ENCODE measurements at regions not wholly inside any gene's neighbourhood (a gene's known extent, or its start where the extent isn't known, plus 50 kb on each side); places are given as distances from the start of the nearest gene placed in this dataset.
"Not testable (repeated sequence)": the region's sequence is repeated elsewhere in the genome, so short reads cannot be mapped to it uniquely, and the experiment has no call there.

DNA sequence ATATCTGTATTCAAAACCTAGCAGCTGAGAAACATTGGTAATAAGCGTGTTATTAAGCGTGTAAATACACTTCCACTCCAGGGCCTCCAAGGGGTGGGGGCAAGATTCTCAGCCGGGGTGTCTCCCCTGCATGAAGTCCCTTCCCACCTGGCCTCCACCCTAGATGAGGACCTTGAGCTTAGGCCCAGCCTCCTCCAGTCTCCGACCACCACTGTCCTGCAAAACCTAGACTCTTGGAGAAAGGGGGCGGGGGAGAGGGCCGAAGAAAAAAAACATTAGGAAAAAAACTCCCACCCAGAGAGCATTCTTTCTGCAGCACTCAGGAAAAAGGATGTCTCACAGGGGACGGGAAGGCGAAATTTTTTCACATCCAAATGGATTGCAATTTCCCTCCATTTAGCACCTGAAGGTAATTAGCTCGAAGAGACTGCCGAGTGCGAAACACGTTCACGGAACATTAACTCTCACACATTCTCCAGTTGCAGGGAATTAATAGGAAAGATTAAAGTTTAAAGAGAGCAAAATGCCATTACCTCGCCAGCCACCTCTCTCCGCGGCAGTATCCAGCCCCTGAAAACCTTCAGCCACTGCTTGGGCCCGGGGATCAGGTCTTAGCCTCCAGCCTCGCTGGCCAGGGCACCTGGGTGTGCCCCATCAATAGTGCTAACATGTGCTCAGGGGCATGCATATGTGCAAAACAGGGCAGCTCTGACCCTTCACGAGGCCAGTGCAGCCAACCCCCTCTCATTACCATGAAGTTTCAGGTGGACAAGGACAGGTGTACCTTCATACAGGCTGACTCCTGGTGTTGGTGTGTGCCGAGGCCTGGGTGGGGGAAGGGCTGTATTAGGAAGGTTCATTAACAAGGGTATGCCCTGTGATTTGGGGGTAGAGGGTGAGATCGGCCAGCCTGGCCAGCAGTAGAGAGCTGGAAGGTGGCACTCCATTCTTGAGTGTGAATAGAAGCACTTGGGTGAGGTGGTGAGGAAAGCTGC, 77.2 kb downstream of the HIF1AN start:
- DNase-seq, result no peak

DNA sequence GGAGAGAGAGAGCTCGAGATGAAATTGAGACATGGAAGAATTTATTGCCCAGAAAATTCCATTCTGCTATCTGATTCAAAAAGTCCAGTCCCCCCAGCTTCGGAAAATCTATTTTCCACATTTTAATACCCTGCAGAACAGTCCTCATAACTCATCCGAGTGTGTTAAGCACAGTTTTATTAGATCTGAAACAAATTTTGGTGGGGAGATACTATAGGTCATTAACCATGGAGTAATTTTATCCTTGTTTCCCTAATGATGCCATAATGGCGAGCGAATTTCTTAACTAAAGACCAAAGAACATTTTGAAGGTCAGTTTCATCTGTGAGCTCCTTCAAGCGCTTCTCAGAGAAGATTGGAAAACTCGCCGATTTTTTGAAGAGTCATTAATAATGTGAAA, 78.1 kb downstream of the HIF1AN start:
- DNase-seq, result no peak

DNA sequence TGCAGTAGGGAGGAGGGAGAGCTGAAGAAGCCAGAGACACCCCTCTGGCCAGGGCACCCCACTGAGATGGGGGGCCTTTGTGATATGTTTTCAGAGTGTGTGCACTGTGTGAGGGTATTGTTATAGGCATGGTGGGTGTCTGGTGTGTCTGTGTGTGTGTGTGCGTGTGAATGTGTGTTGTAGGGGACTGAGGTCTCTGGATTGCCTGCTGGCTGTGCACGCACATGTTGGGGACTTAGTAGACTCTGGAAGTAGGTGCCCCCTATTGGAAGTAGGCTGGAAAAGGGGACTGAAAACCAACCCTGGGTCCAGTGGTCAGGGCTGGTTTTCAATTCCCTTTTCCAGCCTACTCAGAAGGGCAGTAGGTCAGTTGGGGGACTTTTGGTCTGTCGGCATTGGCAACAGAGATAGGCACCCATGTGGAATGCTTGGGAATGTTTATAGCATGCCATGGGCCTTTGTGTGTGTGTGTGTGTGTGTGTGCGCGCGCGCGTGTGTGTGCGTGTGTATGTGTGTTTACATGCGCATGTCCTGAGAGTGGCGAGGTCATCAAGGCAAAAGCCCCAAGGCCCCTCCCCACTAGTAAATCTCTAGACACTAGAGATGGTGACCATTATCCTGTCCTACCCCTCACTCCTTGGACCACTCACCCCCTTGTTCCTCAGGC, 78.8 kb downstream of the HIF1AN start:
- no peak for DNase-seq

DNA sequence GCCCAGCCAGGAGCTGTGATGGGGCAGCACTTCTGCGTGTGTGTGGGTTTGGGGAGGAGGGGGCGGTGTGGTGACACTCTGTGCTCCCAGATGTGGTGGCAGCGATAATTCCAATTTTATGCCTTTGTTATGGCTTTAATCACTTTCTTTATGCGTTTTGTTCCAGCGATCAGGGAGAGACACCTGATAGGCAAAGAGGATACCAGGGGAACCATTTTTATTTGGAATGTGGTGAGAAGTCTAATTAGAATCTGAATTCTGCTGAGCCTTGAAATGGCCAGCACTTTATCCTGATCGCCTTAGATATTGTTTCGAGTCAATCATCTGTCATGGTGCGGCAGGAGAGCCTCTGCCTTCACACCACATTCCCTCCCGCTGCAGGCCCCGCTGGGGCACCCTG, 79.5 kb downstream of the HIF1AN start:
- DNase-seq, result no peak

DNA sequence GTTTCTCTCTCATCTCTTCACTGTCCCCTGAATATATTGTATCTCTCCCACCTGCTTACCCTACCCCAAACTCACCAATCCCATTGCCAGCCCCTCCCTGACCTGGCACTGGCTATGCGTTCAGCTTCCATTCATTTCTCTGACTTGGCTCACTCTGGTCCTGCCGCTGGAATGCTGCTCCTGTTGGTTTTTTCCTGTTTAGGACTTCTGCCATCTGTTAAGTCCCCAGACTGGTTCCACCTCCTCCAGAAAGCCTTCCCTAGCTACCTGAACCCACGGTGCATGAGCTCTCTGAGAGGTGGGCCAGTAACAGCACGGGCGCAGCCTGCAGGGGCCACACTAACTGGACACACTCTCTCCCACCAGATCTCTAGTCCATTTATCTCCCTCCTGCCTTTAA, 80.2 kb downstream of the HIF1AN start:
- no peak for DNase-seq

DNA sequence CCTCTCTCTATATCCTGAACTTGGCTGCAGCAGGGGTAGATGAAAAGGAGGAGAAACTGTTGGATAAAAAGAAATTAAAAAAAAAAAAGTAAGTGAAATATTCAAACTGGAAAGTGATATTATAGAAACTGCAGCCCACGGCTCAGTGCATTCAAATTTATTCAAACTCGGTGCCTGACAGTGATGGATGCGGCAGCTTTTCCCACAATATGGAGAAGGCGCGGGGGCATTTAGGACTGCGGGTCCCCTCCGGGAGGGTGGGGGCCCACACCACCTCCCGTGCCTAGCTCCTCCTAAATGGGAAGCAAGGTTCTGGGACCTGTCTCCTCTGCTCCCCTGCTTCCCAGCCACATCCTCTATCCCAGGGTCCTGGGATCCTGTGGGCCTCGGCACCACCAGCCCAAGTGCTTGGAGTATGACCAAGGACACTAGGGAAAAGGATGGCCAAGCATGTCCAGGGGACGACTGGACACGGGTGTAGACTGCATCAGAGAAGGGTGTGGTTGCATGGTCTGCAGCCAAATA, 82.4 kb downstream of the HIF1AN start:
- DNase-seq, result no peak

DNA sequence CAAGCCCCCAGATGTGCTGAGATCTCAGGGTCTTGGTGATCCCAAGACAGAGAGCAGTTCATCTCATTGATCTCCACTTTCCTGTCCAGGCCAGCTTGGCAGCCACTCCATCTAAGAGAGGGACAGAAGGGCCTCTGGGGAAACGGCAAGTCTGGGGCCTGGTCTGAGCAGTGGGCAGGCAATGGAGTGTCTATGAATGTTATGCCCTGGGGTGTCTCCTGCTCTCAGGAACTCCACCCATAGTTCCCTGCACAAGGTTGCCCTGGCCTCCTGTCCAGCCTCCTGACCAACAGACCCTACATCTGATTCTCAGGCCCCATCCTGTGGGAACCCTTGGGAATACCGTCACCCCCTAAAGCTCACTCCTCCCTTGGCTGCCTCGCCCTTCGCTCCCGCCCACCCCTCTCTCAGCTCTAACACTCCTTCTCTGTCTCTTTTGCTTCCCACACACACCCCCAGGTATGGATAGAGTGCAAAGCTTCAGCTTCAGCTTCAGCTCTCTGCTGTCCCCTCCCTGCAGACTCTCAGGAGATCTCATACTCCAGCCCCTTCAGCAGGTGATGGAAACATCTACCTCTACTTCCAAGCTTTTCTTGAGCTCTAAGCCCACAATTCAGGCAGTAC, 83.0 kb downstream of the HIF1AN start:
- DNase-seq, result no peak

DNA sequence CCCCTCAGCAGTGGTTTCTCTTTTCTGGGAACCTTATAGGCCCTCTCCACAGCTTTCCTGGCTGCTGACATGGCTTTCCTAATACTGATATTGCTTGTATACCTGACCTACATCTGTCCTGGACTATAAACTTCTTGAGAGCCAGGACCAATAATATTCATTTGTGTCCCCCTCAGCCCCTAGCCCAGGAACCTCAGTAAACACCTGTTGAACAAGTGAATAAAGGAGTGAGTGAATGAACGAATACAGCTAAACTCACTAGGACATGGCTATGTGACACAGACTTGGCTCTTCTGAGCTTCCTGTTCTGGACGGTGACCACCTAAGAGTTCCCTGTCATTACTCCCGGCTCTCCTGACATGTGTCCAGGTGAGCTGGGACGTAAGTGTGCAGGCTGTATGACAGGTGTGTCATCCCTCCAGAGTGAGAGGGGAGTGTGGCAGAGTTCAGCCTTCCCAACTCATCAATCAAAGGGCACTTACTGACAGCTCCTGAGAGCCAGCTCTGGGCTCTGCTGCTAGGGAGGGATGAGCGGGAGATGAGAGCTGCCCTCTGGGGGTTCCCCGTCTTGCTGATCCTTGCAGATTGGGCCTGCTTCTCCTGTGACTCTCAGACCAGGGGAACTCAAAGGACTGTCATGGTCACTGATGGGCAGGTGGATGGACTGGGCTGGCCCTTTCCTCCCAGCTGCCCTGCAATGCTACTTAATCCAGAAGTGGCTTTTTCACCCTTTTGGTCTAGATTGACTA, 84.5 kb downstream of the HIF1AN start:
- no peak for DNase-seq

DNA sequence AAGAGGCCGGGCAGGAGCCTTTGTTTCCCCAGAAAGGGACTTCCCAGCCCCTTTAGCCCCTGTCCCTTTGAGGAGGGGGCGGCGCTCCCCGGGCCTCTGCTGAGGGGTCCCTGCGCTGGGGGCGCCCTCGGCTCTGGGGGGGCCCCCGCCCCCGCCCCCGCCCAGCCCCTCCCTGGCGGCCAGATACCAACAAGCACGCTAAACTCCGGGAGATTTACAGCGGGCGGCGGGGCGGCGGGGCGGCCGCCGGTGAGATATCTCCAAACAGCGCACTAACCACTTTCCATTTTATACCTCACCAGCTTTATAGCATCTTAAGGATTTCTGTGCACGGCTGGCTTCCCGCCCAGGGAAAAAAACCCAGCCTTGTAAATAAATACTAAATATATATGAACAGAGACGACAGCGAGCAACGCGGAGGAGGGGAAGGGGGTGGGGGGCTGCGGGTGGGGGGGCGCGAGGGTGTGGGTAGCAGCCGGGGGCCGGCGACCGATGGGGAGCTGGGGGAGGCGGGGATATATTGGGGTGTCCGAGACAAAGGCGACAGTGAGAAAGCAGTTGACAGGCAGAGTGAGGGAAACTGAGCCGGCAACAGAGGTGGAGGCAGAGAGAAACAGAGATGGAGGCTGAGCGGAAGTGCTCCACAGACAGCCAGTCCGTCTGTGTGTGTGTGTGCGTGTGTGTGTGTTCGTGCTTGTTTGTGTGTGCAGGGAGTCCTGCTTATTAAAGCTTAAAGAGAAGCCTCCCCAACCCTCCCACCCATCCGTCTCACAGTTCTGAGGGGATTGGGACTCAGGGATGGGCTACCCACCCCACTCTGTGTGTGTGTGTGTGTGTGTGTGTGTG, 85.8 kb downstream of the HIF1AN start:
- peak; percentile 49 to 52 for DNase-seq

DNA sequence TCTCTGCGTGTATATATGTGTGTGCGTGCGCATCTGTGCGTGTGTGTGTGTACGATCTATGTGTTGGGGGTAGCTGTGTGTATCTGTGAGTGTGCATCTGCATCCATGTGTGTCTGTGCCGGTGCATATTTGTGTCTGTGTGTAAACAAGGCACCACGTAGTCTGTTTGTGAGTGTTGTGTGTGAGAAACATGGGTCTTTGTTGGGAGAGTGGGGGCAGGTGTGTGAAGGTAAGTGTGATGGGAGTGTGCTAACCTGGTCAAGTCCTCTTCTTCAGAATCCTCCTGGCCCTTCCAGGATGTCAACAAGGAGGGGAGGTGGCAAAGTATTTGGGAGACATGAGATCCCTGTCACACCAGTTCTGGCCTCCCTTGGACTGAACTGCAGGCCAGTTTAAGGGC, 87.2 kb downstream of the HIF1AN start:
- no peak for DNase-seq

DNA sequence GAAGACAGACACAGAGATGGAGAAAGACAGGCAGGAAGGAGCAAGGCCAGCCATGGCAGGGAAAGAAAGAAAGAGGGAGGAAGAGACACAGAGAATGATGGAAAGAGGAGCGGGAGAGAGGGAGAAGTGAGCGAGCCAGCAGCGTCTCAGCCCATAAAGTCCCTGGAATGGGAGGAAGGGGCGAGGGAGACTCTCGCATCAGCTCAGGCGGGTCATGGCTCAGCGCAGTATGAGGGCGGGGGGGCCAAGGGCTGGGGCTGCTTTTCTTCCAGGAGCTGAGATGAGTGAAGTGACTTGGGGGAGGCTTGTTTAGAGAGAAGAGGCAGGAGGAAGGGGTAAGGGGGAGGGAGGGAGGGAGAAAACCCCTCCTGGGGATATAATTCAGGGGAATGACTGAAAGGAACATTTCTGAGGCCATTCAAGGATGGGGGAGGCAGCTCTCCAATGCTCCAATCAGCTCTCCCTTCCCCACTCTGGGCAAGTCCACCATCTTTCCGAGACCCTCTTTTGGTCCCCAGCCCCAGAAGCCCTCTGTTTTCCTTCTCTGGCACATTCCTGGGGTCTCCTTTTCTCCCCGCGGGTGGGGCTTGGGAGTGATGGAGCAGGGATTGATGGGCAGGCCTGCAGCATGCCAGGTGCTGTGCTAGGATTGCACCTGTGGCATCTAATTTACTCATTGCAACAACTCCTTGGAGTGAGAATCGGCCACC, 87.9 kb downstream of the HIF1AN start:
- DNase-seq, result no peak

DNA sequence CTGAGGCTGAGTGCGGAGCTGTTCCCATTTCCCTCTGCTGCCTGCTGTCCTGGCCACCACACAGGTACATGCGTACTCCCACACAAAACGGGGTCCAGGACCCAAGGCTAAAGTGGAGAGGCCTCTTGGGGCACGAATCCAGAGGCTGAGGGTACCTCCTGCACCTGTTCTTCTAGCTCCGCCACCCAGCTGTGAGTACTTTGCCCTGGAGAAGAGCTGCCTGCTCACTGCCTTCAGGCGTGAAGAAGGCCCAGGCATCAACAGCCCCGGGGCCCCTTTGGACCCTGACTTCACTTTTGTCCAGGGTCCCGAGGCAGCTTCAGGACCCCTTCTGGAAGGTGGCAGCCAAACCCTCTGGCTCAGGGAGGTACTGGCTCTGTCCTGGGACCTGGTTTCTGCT, 88.6 kb downstream of the HIF1AN start:
- DNase-seq, result no peak

DNA sequence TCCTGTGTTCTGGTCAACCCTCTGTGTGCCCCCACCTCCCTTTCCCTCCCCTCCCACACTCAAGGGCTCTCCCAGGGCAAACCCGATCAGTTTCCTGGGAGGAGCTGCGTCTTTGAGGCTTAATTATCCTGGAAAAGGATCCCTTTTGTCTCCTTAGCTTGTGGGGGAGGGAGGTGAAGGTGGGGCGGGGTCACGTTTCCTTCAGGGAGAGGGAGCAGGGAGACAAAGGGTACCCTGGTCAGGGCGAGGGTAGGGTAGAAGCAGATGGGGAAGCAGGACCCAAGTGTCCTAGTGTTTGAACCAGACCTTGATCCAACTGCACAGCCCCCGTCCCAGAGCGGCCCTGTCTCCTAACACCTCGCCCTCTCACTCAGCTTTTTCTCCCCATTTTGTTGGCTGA, 90.1 kb downstream of the HIF1AN start:
- no peak for DNase-seq

DNA sequence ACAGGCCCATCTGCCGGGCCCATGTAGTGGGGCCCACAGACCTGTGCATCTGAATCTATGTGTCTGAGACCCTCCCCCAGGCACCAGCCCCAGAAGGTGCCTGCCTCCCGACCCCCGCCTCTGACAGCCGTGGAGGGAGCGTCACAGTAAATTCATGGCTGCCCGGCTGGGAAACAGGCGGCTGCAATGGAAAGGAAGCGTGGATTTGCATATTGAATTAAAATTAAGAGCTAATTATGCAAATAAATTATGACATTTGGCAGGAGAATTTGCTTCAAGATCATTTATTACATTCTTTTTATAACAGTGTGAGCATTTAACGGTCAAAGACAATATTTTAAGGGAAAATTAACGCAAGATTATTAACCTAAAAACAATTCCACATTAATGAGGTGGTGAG, 92.3 kb downstream of the HIF1AN start:
- no peak for DNase-seq

DNA sequence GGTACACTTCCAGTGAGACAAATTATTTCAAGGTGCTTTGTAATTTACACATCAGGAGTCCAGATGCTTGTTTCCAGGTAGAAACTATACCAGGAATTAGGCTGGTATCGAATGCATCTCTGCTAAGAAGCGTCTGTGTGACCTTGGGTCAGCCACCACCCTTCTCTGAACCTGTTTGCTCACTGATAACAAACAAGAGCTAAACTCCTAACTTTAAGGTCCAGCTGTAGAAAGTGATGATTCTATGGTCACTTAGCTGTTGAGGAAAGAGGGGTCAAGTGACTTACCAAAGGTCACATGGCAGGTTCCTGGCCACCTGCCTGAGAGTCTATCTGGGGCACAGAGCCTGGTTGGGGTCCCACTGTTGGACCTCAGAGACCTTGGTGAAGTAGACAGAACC, 95.4 kb downstream of the HIF1AN start:
- DNase-seq, result no peak

DNA sequence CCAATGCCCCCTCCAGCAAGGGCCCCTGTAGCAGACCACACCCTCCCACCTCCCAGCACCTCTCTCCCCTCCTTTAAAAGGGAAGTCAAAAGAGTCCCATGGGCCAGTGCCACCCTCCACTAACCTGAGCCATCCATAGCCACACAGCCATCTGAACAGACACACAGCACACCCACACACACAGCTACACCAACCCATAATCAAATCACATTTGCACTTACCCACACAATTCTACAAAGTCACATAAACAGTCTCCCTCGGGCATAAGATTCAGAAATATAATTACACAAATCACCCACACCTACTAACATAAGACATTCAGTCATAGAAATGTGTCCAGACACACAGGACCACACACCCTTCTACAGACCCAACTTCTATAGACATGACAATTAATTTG, 96.3 kb downstream of the HIF1AN start:
- no peak for DNase-seq

DNA sequence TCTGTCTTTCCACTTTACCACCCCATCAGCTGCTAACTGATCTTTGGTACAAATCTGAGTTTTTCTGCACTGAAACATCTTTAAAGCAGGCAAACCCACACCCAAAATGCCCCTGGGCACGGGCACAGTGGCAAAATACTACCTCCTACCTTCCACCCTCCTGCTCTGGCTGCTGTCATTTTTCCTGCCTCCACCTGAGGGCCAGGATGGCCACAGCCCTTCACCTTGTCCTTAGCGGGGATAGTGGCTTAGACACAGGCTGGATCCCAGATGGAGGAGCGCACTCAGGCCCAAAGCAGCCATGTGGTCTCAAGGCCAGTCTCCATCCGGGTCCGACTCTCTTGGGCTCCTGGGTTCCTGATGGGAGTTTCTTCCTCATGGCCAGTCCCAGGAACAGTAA, 98.3 kb downstream of the HIF1AN start:
- no peak for DNase-seq

DNA sequence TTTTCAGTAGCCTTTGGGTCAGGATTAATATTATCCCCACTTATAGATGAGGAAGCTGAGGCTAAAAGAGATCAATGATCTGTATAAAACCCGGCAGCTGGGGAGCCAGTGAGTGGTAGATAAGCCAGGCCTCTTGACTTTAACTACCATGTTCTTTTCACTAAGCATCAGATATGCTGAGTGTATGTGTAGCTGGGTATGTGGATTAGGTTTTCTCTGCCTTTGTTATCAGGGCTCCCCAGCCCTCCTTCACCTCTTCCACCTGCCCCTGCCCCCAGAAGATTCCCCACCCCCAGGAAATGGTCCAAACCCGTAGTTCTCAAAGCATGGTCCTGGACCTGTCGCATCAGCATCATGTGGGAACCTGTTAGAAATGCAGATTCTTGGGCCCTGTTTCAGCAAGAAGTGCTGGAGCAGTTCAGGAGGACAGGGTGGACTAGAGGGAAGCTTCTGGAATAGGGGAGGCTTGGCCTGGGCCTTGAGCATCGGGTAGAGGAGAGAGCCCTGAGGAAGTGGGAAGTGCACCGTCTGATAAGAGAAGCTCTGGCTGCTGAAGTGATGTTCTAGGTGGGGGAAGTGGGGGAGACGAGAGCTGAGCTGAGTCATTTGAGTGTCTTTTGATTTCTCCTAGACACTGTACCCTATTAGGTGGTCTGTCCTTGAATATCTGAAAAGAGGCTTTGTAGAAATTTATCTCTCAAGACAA, 101.3 kb downstream of the HIF1AN start:
- no peak for DNase-seq

DNA sequence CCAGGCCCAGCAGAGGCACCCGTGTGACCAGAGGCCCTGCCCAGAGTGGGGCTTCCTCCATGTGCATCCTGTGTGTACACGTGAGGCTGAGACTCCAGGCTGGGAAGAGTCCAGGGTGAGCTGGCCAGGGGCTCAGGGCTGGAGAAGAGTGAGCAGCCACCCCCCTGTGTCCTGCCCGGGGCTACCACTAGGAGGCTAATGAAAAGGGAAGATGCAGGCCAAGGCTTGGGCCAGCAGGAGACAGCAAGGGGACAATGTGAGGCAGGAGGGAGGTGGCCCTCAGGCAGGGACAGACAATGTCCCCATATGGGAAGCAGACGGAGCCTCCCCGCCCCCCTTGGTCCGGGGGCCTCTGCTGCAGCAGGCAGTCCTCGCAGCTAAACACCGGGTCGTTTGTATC, 102.0 kb downstream of the HIF1AN start:
- peak in 1 of 2 experiments; percentile 32 for DNase-seq

DNA sequence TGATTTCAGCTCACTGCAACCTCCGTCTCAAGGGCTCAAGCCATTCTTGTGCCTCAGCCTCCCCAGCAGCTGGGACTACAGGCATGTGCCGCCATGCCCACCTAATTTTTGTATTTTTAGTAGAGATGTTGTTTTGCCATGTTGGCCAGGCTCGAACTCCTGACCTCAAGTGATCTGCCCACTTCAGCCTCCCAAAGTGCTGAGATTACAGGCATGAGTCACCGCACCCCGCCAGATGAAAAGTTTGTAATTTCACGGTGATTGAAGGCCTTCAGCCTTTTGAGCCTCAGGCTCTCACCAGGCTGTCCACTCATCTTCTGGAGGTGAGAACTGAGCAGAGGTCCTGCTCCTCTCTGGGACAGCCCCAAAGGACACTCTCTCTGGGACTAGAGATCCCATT, 103.2 kb downstream of the HIF1AN start:
- DNase-seq, result not testable (repeated sequence)

All from activated T-cell treated with anti-CD3 and anti-CD28 coated beads, Interleukin-2, amount 50 U/mL, for 48 hours (primary cell).